MM.1S (cell line): ENCODE measurements at regions not wholly inside any gene's neighbourhood (a gene's known extent, or its start where the extent isn't known, plus 50 kb on each side); places are given as distances from the start of the nearest gene placed in this dataset.

Source experiments
- CTCF ChIP-seq: fragments of 300-600 bp; sonication (generic); IDR thresholded peaks from 2 replicates; pipeline ENCODE4 v1.5.1; 2016; ENCODE audit warnings: antibody characterized with exemption, low read length, mixed read lengths
- EZH2 ChIP-seq: fragments of 300-600 bp; sonication (generic); optimal IDR thresholded peaks from 2 replicates; pipeline ENCODE3; 2017; ENCODE audit warnings: low read depth, mild to moderate bottlenecking, antibody characterized with exemption, low read length, mixed read lengths
- EZH2phosphoT487 ChIP-seq: fragments of 300-600 bp; sonication (generic); IDR thresholded peaks from 2 replicates; pipeline ENCODE4 v1.6.1; 2018; ENCODE audit warnings: antibody characterized with exemption, low read length

GRCh38 chr4:54165438-54165837 is 63.7 kb upstream of the PDGFRA start:
- TF ChIP-seq CTCF = no peak
- TF ChIP-seq EZH2 = no peak
- TF ChIP-seq EZH2phosphoT487 = no peak
